ENCODE measurements at regions not wholly inside any gene's neighbourhood (a gene's known extent, or its start where the extent isn't known, plus 50 kb on each side); places are given as distances from the start of the nearest gene placed in this dataset.

GRCh38 chr5:114780290-114780689 is 389.4 kb downstream of the TRIM36 start:
- 53 to 58% methylated on average over 2 of the region's 2 CpGs for WGBS, 2 donors
- Histone ChIP-seq H3K4me3 (no peak overlapping the region), H3K9me3 (no peaks in the 10 kb centered on the region), H3K36me3 (no peaks in the 10 kb centered on the region), H3K27me3 (no peaks in the 10 kb centered on the region), H3K4me1 (no peaks in the 10 kb centered on the region), H3K27ac (no peak overlapping the region)
- intact Hi-C loops (cut with DNase I), result loop anchor here in 1 of 3 donors (10.0 kb wide), 1 partner anchor 1105 kb away; no protein-coding TSS in a partner anchor
- FAIRE-seq (no peak), ATAC-seq (no peak), DNase-seq (no peak)
- TF ChIP-seq CTCF (IDR thresholded peaks at IDR 0.05), result no peak

GRCh38 chr5:114744406-114744805 is 382.5 kb downstream of the KCNN2 start:
- Histone ChIP-seq H3K27me3 (no peaks in the 10 kb centered on the region), H3K4me3 (no peak overlapping the region), H3K27ac (no peak overlapping the region), H3K4me1 (no peaks in the 10 kb centered on the region), H3K36me3 (no peaks in the 10 kb centered on the region), H3K9me3 (no peaks in the 10 kb centered on the region)
- intact Hi-C loops (cut with DNase I), result no loop called here
- ATAC-seq (no peak), FAIRE-seq (no peak), DNase-seq (no peak)
- no peak for TF ChIP-seq CTCF (IDR thresholded peaks at IDR 0.05)
- WGBS, 2 donors, result 67 to 68% methylated on average over 3 of the region's 3 CpGs

- Histone ChIP-seq H3K4me1 (no peaks in the 10 kb centered on the region), H3K36me3 (no peaks in the 10 kb centered on the region), H3K9me3 (no peaks in the 10 kb centered on the region), H3K4me3 (no peak overlapping the region), H3K27ac (no peak overlapping the region), H3K27me3 (no peaks in the 10 kb centered on the region)
- FAIRE-seq, result no peak
- no peak for DNase-seq
- ATAC-seq, result no peak
- 35 to 48% methylated on average over 1 of the region's 1 CpG for WGBS, 2 donors
- no peak for TF ChIP-seq CTCF (IDR thresholded peaks at IDR 0.05)
- intact Hi-C loops (cut with DNase I), result no loop called here
Observed at GRCh38 chr5:114734238-114734637, 372.4 kb downstream of the KCNN2 start.

GRCh38 chr5:114729986-114730385 is 368.1 kb downstream of the KCNN2 start:
- no peaks in the 10 kb centered on the region for H3K36me3 ChIP-seq
- H3K9me3 ChIP-seq, result no peaks in the 10 kb centered on the region
- H3K27ac ChIP-seq, result no peak overlapping the region
- no peak for DNase-seq
- no peak for TF ChIP-seq CTCF (IDR thresholded peaks at IDR 0.05)
- WGBS, 2 donors, result 78 to 81% methylated on average over 1 of the region's 1 CpG
- intact Hi-C loops (cut with DNase I), result no loop called here
- H3K27me3 ChIP-seq, result no peaks in the 10 kb centered on the region
- no peak for FAIRE-seq
- no peak overlapping the region for H3K4me3 ChIP-seq
- H3K4me1 ChIP-seq, result no peaks in the 10 kb centered on the region
- no peak for ATAC-seq

GRCh38 chr5:114727358-114727757 is 365.5 kb downstream of the KCNN2 start:
- H3K36me3 ChIP-seq, result no peaks in the 10 kb centered on the region
- no peak for ATAC-seq
- WGBS, 2 donors, result 37 to 39% methylated on average over 3 of the region's 3 CpGs

More at GRCh38 chr5:114727358-114727757, 365.5 kb downstream of the KCNN2 start:
- Histone ChIP-seq H3K27me3 (no peaks in the 10 kb centered on the region), H3K27ac (no peak overlapping the region), H3K4me3 (no peak overlapping the region), H3K4me1 (no peaks in the 10 kb centered on the region), H3K9me3 (no peaks in the 10 kb centered on the region)
- no peak for TF ChIP-seq CTCF (IDR thresholded peaks at IDR 0.05)
- intact Hi-C loops (cut with DNase I), result no loop called here
- no peak for FAIRE-seq
- DNase-seq, result no peak
